Transverse colon (tissue), 4 donors: ENCODE measurements at regions not wholly inside any gene's neighbourhood (a gene's known extent, or its start where the extent isn't known, plus 50 kb on each side); places are given as distances from the start of the nearest gene placed in this dataset.

Source experiments
- DNase-seq: peaks from one replicate; pipeline ENCODE4 v3.0.0-alpha.2; 2019
- H3K27ac ChIP-seq, 4 donors: fragments of 200-600 bp; sonication (generic); 2 replicates each; pipeline ENCODE4 v1.5.1; 2016 to 2018; ENCODE audit warnings: inconsistent platforms in 4 of 4
- H3K27me3 ChIP-seq: fragments of 200-600 bp; sonication (generic); 2 replicates; pipeline ENCODE4 v1.5.1; 2017; ENCODE audit warnings: inconsistent platforms
- H3K36me3 ChIP-seq, 4 donors: fragments of 200-600 bp; sonication (generic); 2 replicates each; pipeline ENCODE4 v1.5.1; 2017 to 2019; ENCODE audit warnings: inconsistent platforms in 4 of 4
- H3K4me1 ChIP-seq, 4 donors: fragments of 200-600 bp; sonication (generic); 2 replicates each; pipeline ENCODE4 v1.5.1; 2017 to 2020; ENCODE audit warnings: inconsistent platforms in 4 of 4
- H3K4me3 ChIP-seq, 4 donors: fragments of 200-600 bp; sonication (generic); 1 replicate in 1 of 4; 2 replicates in 3 of 4; pipeline versions ENCODE4 v1.5.1 to v1.6.1; 2017 to 2019; ENCODE audit warnings: inconsistent platforms in 4 of 4
- H3K9me3 ChIP-seq, 2 donors: fragments of 200-600 bp; sonication (generic); 2 replicates each; pipeline ENCODE4 v1.5.1; 2017 to 2019; ENCODE audit warnings: inconsistent platforms in 2 of 2
- EP300 ChIP-seq: sonication (generic); formaldehyde crosslinking; IDR thresholded peaks from one replicate; pipeline ENCODE4 v1.6.1; 2017; ENCODE audit warnings: antibody characterized with exemption, low read depth
- POLR2A ChIP-seq: fragments of 450-650 bp; IDR thresholded peaks from one replicate; pipeline ENCODE4 v1.6.1; 2016; ENCODE audit warnings: antibody characterized with exemption, mild to moderate bottlenecking, moderate library complexity
- POLR2AphosphoS5 ChIP-seq, 3 donors: sonication (generic); formaldehyde crosslinking; IDR thresholded peaks; one replicate each; pipeline ENCODE4 v1.6.1; 2016; ENCODE audit warnings: antibody characterized with exemption in 3 of 3
- WGBS, 2 donors: methylation state at CpG; one replicate each; pipeline ENCODE4 v1.1.5; 2018; ENCODE audit warnings: low coverage in 1 of 2; 5-methylcytosine and 5-hydroxymethylcytosine counted together
- in situ Hi-C, 4 donors: fragments of 200-750 bp; cut with MboI; loops; one replicate each; pipeline versions ENCODE4 v1.15.0 to v1.15.1; 2017; ENCODE audit warnings: low sequenced_read_pairs in 3 of 4, low pct_ligation_motif_present in 1 of 4, low pct_unique_long_range_greater_than_20kb in 1 of 4
- intact Hi-C: fragments of 100-400 bp; cut with DNase I; formaldehyde crosslinking; loops from one replicate; pipeline ENCODE4 v1.15.1; 2023; ENCODE audit warnings: low total_unique reads
- TF ChIP-seq, protein P1 (sequence below), 5 experiments: fragments of 200-600 bp in 3 of 5; fragments of 450-650 bp in 2 of 5; sonication (generic) in 3 of 5; IDR thresholded peaks; 1 replicate in 2 of 5; 2 replicates in 3 of 5; pipeline ENCODE4 v1.5.1; 2016 to 2017; ENCODE audit warnings: antibody characterized with exemption in 5 of 5, inconsistent platforms in 3 of 5, mild to moderate bottlenecking in 2 of 5, moderate library complexity in 1 of 5

DNA sequence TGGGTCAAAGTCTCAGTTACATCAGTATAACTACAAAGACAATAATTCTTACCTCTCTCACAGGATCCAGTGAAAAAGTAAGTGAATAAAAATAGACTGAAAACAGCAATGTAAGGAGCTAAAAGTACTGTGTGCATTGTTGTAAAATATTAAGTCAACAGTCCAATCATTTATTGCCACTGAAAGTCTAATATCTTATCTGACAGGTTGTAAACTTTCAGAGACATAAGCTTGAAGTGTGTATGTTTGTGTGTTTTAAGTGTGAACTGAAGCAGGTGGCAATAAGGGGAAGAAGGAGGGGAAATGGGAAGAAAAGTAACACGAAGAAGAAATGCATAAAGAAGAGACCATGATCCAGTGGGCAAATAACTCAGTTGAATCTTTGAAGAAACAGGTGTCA lies 229.7 kb upstream of the TAS2R1 start:
- Histone ChIP-seq H3K4me3 (no peak overlapping the region), H3K9me3 (no peaks in the 10 kb centered on the region), H3K27me3 (no peaks in the 10 kb centered on the region), H3K27ac (no peak overlapping the region), H3K36me3 (no peaks in the 10 kb centered on the region), H3K4me1 (no peaks in the 10 kb centered on the region)
- DNase-seq: no peak
- WGBS, 2 donors: 15 to 16% methylated on average over 1 of the region's 1 CpG
- intact Hi-C loops (no loop called here), in situ Hi-C loops (no loop called here)
- TF ChIP-seq, protein P1, sequence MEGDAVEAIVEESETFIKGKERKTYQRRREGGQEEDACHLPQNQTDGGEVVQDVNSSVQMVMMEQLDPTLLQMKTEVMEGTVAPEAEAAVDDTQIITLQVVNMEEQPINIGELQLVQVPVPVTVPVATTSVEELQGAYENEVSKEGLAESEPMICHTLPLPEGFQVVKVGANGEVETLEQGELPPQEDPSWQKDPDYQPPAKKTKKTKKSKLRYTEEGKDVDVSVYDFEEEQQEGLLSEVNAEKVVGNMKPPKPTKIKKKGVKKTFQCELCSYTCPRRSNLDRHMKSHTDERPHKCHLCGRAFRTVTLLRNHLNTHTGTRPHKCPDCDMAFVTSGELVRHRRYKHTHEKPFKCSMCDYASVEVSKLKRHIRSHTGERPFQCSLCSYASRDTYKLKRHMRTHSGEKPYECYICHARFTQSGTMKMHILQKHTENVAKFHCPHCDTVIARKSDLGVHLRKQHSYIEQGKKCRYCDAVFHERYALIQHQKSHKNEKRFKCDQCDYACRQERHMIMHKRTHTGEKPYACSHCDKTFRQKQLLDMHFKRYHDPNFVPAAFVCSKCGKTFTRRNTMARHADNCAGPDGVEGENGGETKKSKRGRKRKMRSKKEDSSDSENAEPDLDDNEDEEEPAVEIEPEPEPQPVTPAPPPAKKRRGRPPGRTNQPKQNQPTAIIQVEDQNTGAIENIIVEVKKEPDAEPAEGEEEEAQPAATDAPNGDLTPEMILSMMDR (IDR thresholded peaks at IDR 0.05): no peak
- TF ChIP-seq POLR2AphosphoS5 (IDR thresholded peaks at IDR 0.05) (no peak), EP300 (no peak), POLR2A (no peak)

DNA sequence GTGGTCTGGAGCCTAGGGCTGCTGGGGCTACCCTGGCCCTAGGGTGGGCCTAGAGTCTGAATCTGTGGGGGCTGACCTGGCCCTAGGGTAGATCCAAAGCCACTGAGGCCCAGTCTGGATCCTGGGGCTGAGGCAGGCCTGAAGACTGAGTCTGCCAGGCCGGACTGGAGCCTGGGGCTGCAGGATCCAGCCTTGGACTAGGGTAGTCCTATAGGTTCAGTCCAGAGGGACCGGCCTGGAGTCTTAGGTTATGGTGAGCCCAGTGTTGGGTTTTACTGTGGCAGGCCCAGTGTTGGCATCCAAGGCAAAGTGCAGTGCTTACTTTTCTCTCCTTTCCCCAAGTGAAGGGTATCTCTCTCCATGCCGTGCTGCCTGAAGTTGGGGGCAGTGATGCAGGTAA lies 227.9 kb upstream of the TAS2R1 start:
- 93% methylated on average over 2 of the region's 3 CpGs; no CpG with 5 or more reads in 1 of the 2 donors for WGBS, 2 donors
- H3K36me3 ChIP-seq: no peaks in the 10 kb centered on the region
- no peaks in the 10 kb centered on the region for H3K27me3 ChIP-seq
- DNase-seq: no peak
- no peak overlapping the region for H3K27ac ChIP-seq
- H3K4me1 ChIP-seq: no peaks in the 10 kb centered on the region
- no peak for TF ChIP-seq POLR2AphosphoS5 (IDR thresholded peaks at IDR 0.05)
- TF ChIP-seq, protein P1 (IDR thresholded peaks at IDR 0.05): no peak
- no peak for TF ChIP-seq EP300
- TF ChIP-seq POLR2A: no peak
- in situ Hi-C loops (no loop called here), intact Hi-C loops (no loop called here)
- no peaks in the 10 kb centered on the region for H3K9me3 ChIP-seq
- no peak overlapping the region for H3K4me3 ChIP-seq

DNA sequence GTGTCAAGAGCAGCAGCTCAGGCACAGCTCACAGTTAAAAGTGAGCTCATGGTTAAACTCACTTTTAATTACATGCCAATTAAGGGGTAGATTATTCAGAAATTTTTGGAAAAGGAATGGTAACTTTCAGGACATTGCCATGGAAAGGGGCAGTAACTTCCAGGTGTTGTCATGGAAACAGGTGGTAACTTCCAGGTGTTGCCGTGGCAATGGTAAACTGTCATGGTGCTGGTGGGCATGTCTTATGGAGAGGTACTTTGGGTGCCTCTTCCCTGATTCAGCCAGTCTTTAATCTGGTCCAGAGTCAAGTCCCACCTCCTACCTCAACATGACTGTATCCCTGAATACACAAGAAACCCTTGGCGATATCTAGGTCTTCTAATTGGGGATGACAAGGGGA lies 223.2 kb upstream of the TAS2R1 start:
- in situ Hi-C loops: no loop called here
- intact Hi-C loops: no loop called here
- WGBS, 2 donors: 93% methylated on average over 2 of the region's 2 CpGs; no CpG with 5 or more reads in 1 of the 2 donors
- H3K9me3 ChIP-seq: no peaks in the 10 kb centered on the region
- TF ChIP-seq POLR2A (no peak), POLR2AphosphoS5 (IDR thresholded peaks at IDR 0.05) (no peak), EP300 (no peak)
- TF ChIP-seq, protein P1 (IDR thresholded peaks at IDR 0.05): no peak
- H3K36me3 ChIP-seq: no peaks in the 10 kb centered on the region
- H3K4me3 ChIP-seq: no peak overlapping the region
- H3K4me1 ChIP-seq: no peaks in the 10 kb centered on the region
- no peak overlapping the region for H3K27ac ChIP-seq
- DNase-seq: no peak
- H3K27me3 ChIP-seq: no peaks in the 10 kb centered on the region

DNA sequence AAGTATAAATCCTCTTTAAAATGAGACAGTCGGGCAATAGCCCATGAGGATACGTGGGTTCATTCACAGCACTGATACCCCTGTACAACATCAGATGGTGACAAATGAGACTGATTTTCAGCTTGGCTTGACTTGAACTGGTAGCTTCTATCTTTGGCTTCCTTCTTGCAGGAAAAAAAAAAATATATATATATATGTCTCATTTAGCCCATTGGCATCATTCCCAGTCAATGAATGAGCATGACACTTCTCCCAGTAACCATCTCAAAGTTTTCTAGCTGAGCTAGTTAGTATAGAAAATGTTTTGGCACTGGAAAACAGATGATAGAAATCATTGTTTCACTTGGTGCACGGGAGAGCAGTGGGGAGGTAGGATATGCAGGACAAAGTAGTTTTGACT lies 222.5 kb upstream of the TAS2R1 start:
- in situ Hi-C loops: no loop called here
- H3K4me3 ChIP-seq: no peak overlapping the region
- no peak overlapping the region for H3K27ac ChIP-seq
- no peaks in the 10 kb centered on the region for H3K4me1 ChIP-seq
- no peaks in the 10 kb centered on the region for H3K36me3 ChIP-seq
- no peaks in the 10 kb centered on the region for H3K9me3 ChIP-seq
- DNase-seq: no peak
- TF ChIP-seq POLR2AphosphoS5 (IDR thresholded peaks at IDR 0.05): no peak
- TF ChIP-seq EP300: no peak
- TF ChIP-seq POLR2A: no peak
- TF ChIP-seq, protein P1 (IDR thresholded peaks at IDR 0.05): no peak
- 65 to 87% methylated on average over 3 of the region's 3 CpGs for WGBS, 2 donors
- H3K27me3 ChIP-seq: no peaks in the 10 kb centered on the region
- intact Hi-C loops: no loop called here
